NCI-H1092 (cell line): ENCODE measurements at regions not wholly inside any gene's neighbourhood (a gene's known extent, or its start where the extent isn't known, plus 50 kb on each side); places are given as distances from the start of the nearest gene placed in this dataset.

Experiments used
- DNase-seq: peaks from one replicate; lab custom pipeline; 2025; lab: John Stamatoyannopoulos, UW

GRCh38 chr15:31456354-31457060, 129.9 kb downstream of the KLF13 start:
- no peak for DNase-seq

- DNase-seq: no peak
Observed at GRCh38 chr15:31457161-31457560, 130.5 kb downstream of the KLF13 start.

- DNase-seq: no peak
Observed at GRCh38 chr15:31457631-31458526, 131.2 kb downstream of the KLF13 start.

GRCh38 chr15:31458596-31459399, 132.2 kb downstream of the KLF13 start:
- no peak for DNase-seq

- DNase-seq: no peak
Observed at GRCh38 chr15:31459400-31459748, 132.7 kb downstream of the KLF13 start.

GRCh38 chr15:31461375-31461774, 134.7 kb downstream of the KLF13 start:
- DNase-seq: no peak

GRCh38 chr15:31461911-31462480, 135.4 kb downstream of the KLF13 start:
- DNase-seq: no peak

GRCh38 chr15:31463521-31464102, 137.0 kb downstream of the KLF13 start:
- DNase-seq: no peak

GRCh38 chr15:31464216-31465082, 137.8 kb downstream of the KLF13 start:
- no peak for DNase-seq

GRCh38 chr15:31465083-31465955, 138.7 kb downstream of the KLF13 start:
- no peak for DNase-seq

GRCh38 chr15:31467361-31467760, 140.7 kb downstream of the KLF13 start:
- no peak for DNase-seq

GRCh38 chr15:31468911-31469785, 142.5 kb downstream of the KLF13 start:
- no peak for DNase-seq

GRCh38 chr15:31469786-31470525, 143.3 kb downstream of the KLF13 start:
- DNase-seq: no peak

- DNase-seq: no peak
Observed at GRCh38 chr15:31470756-31471155, 144.1 kb downstream of the KLF13 start.

GRCh38 chr15:31471731-31472430, 145.2 kb downstream of the KLF13 start:
- DNase-seq: no peak

- DNase-seq: no peak
Observed at GRCh38 chr15:31472636-31473384, 146.2 kb downstream of the KLF13 start.
